MG63 (cell line): ENCODE measurements at regions not wholly inside any gene's neighbourhood (a gene's known extent, or its start where the extent isn't known, plus 50 kb on each side); places are given as distances from the start of the nearest gene placed in this dataset.
"Not testable (repeated sequence)": the region's sequence is repeated elsewhere in the genome, so short reads cannot be mapped to it uniquely, and the experiment has no call there.

Source experiments
- DNase-seq: peaks from one replicate; pipeline ENCODE4 v3.0.0-alpha.2; 2020
- H3K27me3 ChIP-seq: fragments of 250-450 bp; sonication (Bioruptor Pico); 2 replicates; pipeline ENCODE4 v1.5.1; 2020; ENCODE audit warnings: mild to moderate bottlenecking, moderate library complexity
- H3K36me3 ChIP-seq: fragments of 250-450 bp; sonication (Bioruptor Pico); 2 replicates; pipeline ENCODE4 v1.5.1; 2020; ENCODE audit warnings: mild to moderate bottlenecking, moderate library complexity
- H3K4me3 ChIP-seq: fragments of 250-450 bp; sonication (Bioruptor Pico); 2 replicates; pipeline ENCODE4 v1.5.1; 2020; ENCODE audit warnings: mild to moderate bottlenecking, moderate library complexity
- H3K9me3 ChIP-seq: fragments of 250-450 bp; sonication (Bioruptor Pico); 2 replicates; pipeline ENCODE4 v1.5.1; 2020; ENCODE audit warnings: mild to moderate bottlenecking, moderate library complexity

- Histone ChIP-seq H3K4me3 (no peak overlapping the region), H3K9me3 (no peaks in the 10 kb centered on the region), H3K36me3 (no peaks in the 10 kb centered on the region), H3K27me3 (no peaks in the 10 kb centered on the region)
- DNase-seq, result no peak
Measured at GRCh38 chr2:81007104-81007503, 702.6 kb upstream of the LRRTM1 start.

- no peak overlapping the region for H3K4me3 ChIP-seq
- DNase-seq, result no peak
- H3K36me3 ChIP-seq, result no peaks in the 10 kb centered on the region
- H3K27me3 ChIP-seq, result no peaks in the 10 kb centered on the region
- no peaks in the 10 kb centered on the region for H3K9me3 ChIP-seq
Measured at GRCh38 chr2:81002906-81003305, 698.4 kb upstream of the LRRTM1 start.

- Histone ChIP-seq H3K9me3 (no peaks in the 10 kb centered on the region), H3K4me3 (no peak overlapping the region), H3K36me3 (no peaks in the 10 kb centered on the region), H3K27me3 (no peaks in the 10 kb centered on the region)
- no peak for DNase-seq
Measured at GRCh38 chr2:80987466-80987865, 682.9 kb upstream of the LRRTM1 start.

GRCh38 chr2:80969900-80970299 is 665.3 kb upstream of the LRRTM1 start:
- Histone ChIP-seq H3K36me3 (no peaks in the 10 kb centered on the region), H3K9me3 (no peaks in the 10 kb centered on the region), H3K27me3 (no peaks in the 10 kb centered on the region), H3K4me3 (no peak overlapping the region)
- no peak for DNase-seq

GRCh38 chr2:80968450-80968849 is 663.9 kb upstream of the LRRTM1 start:
- Histone ChIP-seq H3K4me3 (no peak overlapping the region), H3K36me3 (no peaks in the 10 kb centered on the region), H3K27me3 (no peaks in the 10 kb centered on the region), H3K9me3 (no peaks in the 10 kb centered on the region)
- DNase-seq, result no peak

GRCh38 chr2:80947601-80948130 is 643.1 kb upstream of the LRRTM1 start:
- no peak for DNase-seq

GRCh38 chr2:80943487-80943886 is 638.9 kb upstream of the LRRTM1 start:
- Histone ChIP-seq H3K36me3 (no peaks in the 10 kb centered on the region), H3K4me3 (no peak overlapping the region), H3K27me3 (no peaks in the 10 kb centered on the region), H3K9me3 (no peaks in the 10 kb centered on the region)
- no peak for DNase-seq

More at GRCh38 chr2:80947601-80948130, 643.1 kb upstream of the LRRTM1 start:
- Histone ChIP-seq H3K4me3 (no peak overlapping the region), H3K9me3 (no peaks in the 10 kb centered on the region), H3K36me3 (no peaks in the 10 kb centered on the region), H3K27me3 (no peaks in the 10 kb centered on the region)

- H3K4me3 ChIP-seq, result no peak overlapping the region
- no peak for DNase-seq
Measured at GRCh38 chr2:80942766-80943165, 638.2 kb upstream of the LRRTM1 start.

GRCh38 chr2:80938463-80938862 is 633.9 kb upstream of the LRRTM1 start:
- DNase-seq, result no peak
- no peaks in the 10 kb centered on the region for H3K27me3 ChIP-seq
- H3K4me3 ChIP-seq, result no peak overlapping the region
- H3K36me3 ChIP-seq, result no peaks in the 10 kb centered on the region
- no peaks in the 10 kb centered on the region for H3K9me3 ChIP-seq

More at GRCh38 chr2:80942766-80943165, 638.2 kb upstream of the LRRTM1 start:
- Histone ChIP-seq H3K36me3 (no peaks in the 10 kb centered on the region), H3K27me3 (no peaks in the 10 kb centered on the region), H3K9me3 (no peaks in the 10 kb centered on the region)

- H3K9me3 ChIP-seq, H3K4me3 ChIP-seq, H3K27me3 ChIP-seq, H3K36me3 ChIP-seq, DNase-seq: not testable (repeated sequence)
Measured at GRCh38 chr2:80931820-80932219, 627.3 kb upstream of the LRRTM1 start.

- no peak for DNase-seq
- H3K36me3 ChIP-seq, result no peaks in the 10 kb centered on the region
- H3K4me3 ChIP-seq, result no peak overlapping the region
- H3K9me3 ChIP-seq, result no peaks in the 10 kb centered on the region
- no peaks in the 10 kb centered on the region for H3K27me3 ChIP-seq
Measured at GRCh38 chr2:80930777-80931176, 626.2 kb upstream of the LRRTM1 start.

GRCh38 chr2:80926168-80926567 is 621.6 kb upstream of the LRRTM1 start:
- H3K27me3 ChIP-seq, result no peaks in the 10 kb centered on the region
- H3K9me3 ChIP-seq, result no peaks in the 10 kb centered on the region
- no peaks in the 10 kb centered on the region for H3K36me3 ChIP-seq
- DNase-seq, result no peak
- H3K4me3 ChIP-seq, result no peak overlapping the region

- DNase-seq, result no peak
- no peaks in the 10 kb centered on the region for H3K36me3 ChIP-seq
- H3K4me3 ChIP-seq, result no peak overlapping the region
- H3K9me3 ChIP-seq, result no peaks in the 10 kb centered on the region
- H3K27me3 ChIP-seq, result no peaks in the 10 kb centered on the region
Measured at GRCh38 chr2:80896576-80896975, 592.0 kb upstream of the LRRTM1 start.

- no peak for DNase-seq
- Histone ChIP-seq H3K36me3 (no peaks in the 10 kb centered on the region), H3K9me3 (no peaks in the 10 kb centered on the region), H3K27me3 (no peaks in the 10 kb centered on the region), H3K4me3 (no peak overlapping the region)
Measured at GRCh38 chr2:80894486-80894885, 589.9 kb upstream of the LRRTM1 start.

GRCh38 chr2:80893711-80894110 is 589.2 kb upstream of the LRRTM1 start:
- no peak for DNase-seq
- H3K4me3 ChIP-seq, result no peak overlapping the region
- no peaks in the 10 kb centered on the region for H3K9me3 ChIP-seq
- H3K36me3 ChIP-seq, result no peaks in the 10 kb centered on the region
- no peaks in the 10 kb centered on the region; the same call in 1 of the 2 replicates for H3K27me3 ChIP-seq

GRCh38 chr2:80889009-80889408 is 584.5 kb upstream of the LRRTM1 start:
- no peaks in the 10 kb centered on the region; the same call in 1 of the 2 replicates for H3K27me3 ChIP-seq
- H3K9me3 ChIP-seq, result no peaks in the 10 kb centered on the region
- H3K36me3 ChIP-seq, result no peaks in the 10 kb centered on the region
- H3K4me3 ChIP-seq, result no peak overlapping the region
- DNase-seq, result no peak

- no peak for DNase-seq
- H3K9me3 ChIP-seq, result no peaks in the 10 kb centered on the region
- H3K27me3 ChIP-seq, result no peaks in the 10 kb centered on the region; the same call in 1 of the 2 replicates
- no peaks in the 10 kb centered on the region for H3K36me3 ChIP-seq
- H3K4me3 ChIP-seq, result no peak overlapping the region
Measured at GRCh38 chr2:80887841-80888378, 583.4 kb upstream of the LRRTM1 start.

- H3K4me3 ChIP-seq, result no peak overlapping the region
- DNase-seq, result no peak
- H3K27me3 ChIP-seq, result no peaks in the 10 kb centered on the region
- no peaks in the 10 kb centered on the region for H3K9me3 ChIP-seq
- H3K36me3 ChIP-seq, result no peaks in the 10 kb centered on the region
Measured at GRCh38 chr2:80874374-80874773, 569.8 kb upstream of the LRRTM1 start.
